GM23338 (cell line): ENCODE measurements at regions not wholly inside any gene's neighbourhood (a gene's known extent, or its start where the extent isn't known, plus 50 kb on each side); places are given as distances from the start of the nearest gene placed in this dataset.

Source experiments
- ATAC-seq: fragments of 200-7000 bp; cut with Tn5 transposase; 3 replicates; pipeline ENCODE4 v1.9.1; 2020
- DNase-seq: peaks from one replicate; pipeline ENCODE4 v3.0.0-alpha.2; 2015; ENCODE audit warnings: low spot score
- H2AFZ ChIP-seq: fragments of 200-600 bp; sonication (generic); 2 replicates; pipeline ENCODE4 v1.8.0; 2016; ENCODE audit warnings: antibody characterized with exemption, mild to moderate bottlenecking, moderate library complexity
- H3F3A ChIP-seq: fragments of 200-600 bp; sonication (generic); replicated peaks from 2 replicates; pipeline ENCODE4 v1.8.0; 2017; ENCODE audit warnings: antibody characterized with exemption, mixed run types, low read depth
- H3K27ac ChIP-seq: fragments of 200-600 bp; sonication (generic); 2 replicates; pipeline ENCODE4 v1.6.1; 2016; ENCODE audit warnings: low read depth
- H3K27me3 ChIP-seq: fragments of 200-600 bp; sonication (generic); 2 replicates; pipeline ENCODE4 v1.8.0; 2016; ENCODE audit warnings: mild to moderate bottlenecking, mixed run types, moderate library complexity; ENCODE audit not compliant: insufficient read depth
- H3K36me3 ChIP-seq: fragments of 200-600 bp; sonication (generic); 2 replicates; pipeline ENCODE4 v1.8.0; 2016; ENCODE audit warnings: mild to moderate bottlenecking; ENCODE audit not compliant: insufficient read depth
- H3K4me1 ChIP-seq: fragments of 200-600 bp; sonication (generic); 2 replicates; pipeline ENCODE4 v1.8.0; 2016; ENCODE audit warnings: mild to moderate bottlenecking, moderate library complexity; ENCODE audit not compliant: insufficient read depth
- H3K4me2 ChIP-seq: fragments of 200-600 bp; sonication (generic); 2 replicates; pipeline ENCODE4 v1.7.1; 2017; ENCODE audit warnings: mixed run types
- H3K4me3 ChIP-seq: fragments of 200-600 bp; sonication (generic); 2 replicates; pipeline ENCODE4 v1.6.1; 2016; ENCODE audit warnings: mixed run types
- H3K79me2 ChIP-seq: fragments of 200-600 bp; sonication (generic); replicated peaks from 2 replicates; pipeline ENCODE4 v1.8.0; 2017; ENCODE audit warnings: mild to moderate bottlenecking; ENCODE audit not compliant: insufficient read depth
- H3K9me2 ChIP-seq: fragments of 200-600 bp; sonication (generic); 2 replicates; pipeline ENCODE4 v1.8.0; 2017; ENCODE audit not compliant: insufficient read depth
- H4K20me1 ChIP-seq: fragments of 200-600 bp; sonication (generic); replicated peaks from 2 replicates; pipeline ENCODE4 v1.8.0; 2017; ENCODE audit warnings: mild to moderate bottlenecking; ENCODE audit not compliant: insufficient read depth
- H3K27ac Mint-ChIP-seq: 2 replicates; pipeline ENCODE4 v1.8.0; 2020; ENCODE audit warnings: inconsistent platforms, mild to moderate bottlenecking, moderate library complexity, mixed read lengths
- H3K27me3 Mint-ChIP-seq: 3 replicates; pipeline ENCODE4 v1.8.0; 2022; ENCODE audit warnings: low read depth, mild to moderate bottlenecking, moderate library complexity, mixed read lengths, inconsistent platforms; ENCODE audit not compliant: insufficient read depth, poor library complexity
- H3K36me3 Mint-ChIP-seq: 3 replicates; pipeline ENCODE4 v1.8.0; 2021; ENCODE audit warnings: low read depth, mild to moderate bottlenecking, inconsistent platforms, moderate library complexity, mixed read lengths
- H3K4me1 Mint-ChIP-seq: 3 replicates; pipeline ENCODE4 v1.8.0; 2020; ENCODE audit warnings: mild to moderate bottlenecking, inconsistent platforms, mixed read lengths
- H3K4me3 Mint-ChIP-seq: 3 replicates; pipeline ENCODE4 v1.8.0; 2021; ENCODE audit warnings: moderate library complexity, mild to moderate bottlenecking, inconsistent platforms, mixed read lengths
- H3K9me3 Mint-ChIP-seq: 3 replicates; pipeline ENCODE4 v1.8.0; 2020; ENCODE audit warnings: moderate library complexity, mild to moderate bottlenecking, inconsistent platforms, mixed read lengths
- CREB1 ChIP-seq: fragments of 250-450 bp; sonication (Bioruptor Pico); IDR thresholded peaks from 2 replicates; pipeline ENCODE4 v1.5.0; 2020; ENCODE audit warnings: low read depth, mild to moderate bottlenecking, moderate library complexity
- CTCF ChIP-seq, 2 experiments: fragments of 200-600 bp in 1 of 2; sonication (generic) in 1 of 2; conservative IDR thresholded peaks; 2 replicates each; pipeline versions ENCODE4 v1.5.1 to v1.6.1; 2016 to 2017; ENCODE audit warnings: antibody characterized with exemption in 2 of 2, low read depth in 2 of 2, mild to moderate bottlenecking in 2 of 2, moderate library complexity in 1 of 2
- ETS1 ChIP-seq: IDR thresholded peaks from 2 replicates; pipeline ENCODE4 v1.6.1; 2016; ENCODE audit warnings: antibody characterized with exemption
- EZH2 ChIP-seq: fragments of 200-600 bp; sonication (generic); IDR thresholded peaks from one replicate; pipeline ENCODE4 v1.8.0; 2017; ENCODE audit warnings: antibody characterized with exemption, mild to moderate bottlenecking, low read depth; ENCODE audit not compliant: unreplicated experiment
- ZNF114 ChIP-seq: fragments of 250-450 bp; sonication (Bioruptor Pico); IDR thresholded peaks from 2 replicates; pipeline ENCODE4 v1.5.0; 2020; ENCODE audit warnings: mild to moderate bottlenecking, moderate library complexity
- ZNF331 ChIP-seq: fragments of 250-450 bp; sonication (Bioruptor Pico); IDR thresholded peaks from 2 replicates; pipeline ENCODE4 v1.5.0; 2020; ENCODE audit warnings: low read depth, mild to moderate bottlenecking, moderate library complexity

GRCh38 chr5:8907168-8907868, 638.6 kb downstream of the SEMA5A start (continued):
- no peak for TF ChIP-seq EZH2
- TF ChIP-seq ZNF331 (CRISPR knock-in tag) = no peak

- Mint-ChIP-seq H3K27ac (no peak overlapping the region), H3K4me1 (no peaks in the 10 kb centered on the region), H3K36me3 (no peaks in the 10 kb centered on the region), H3K9me3 (no peaks in the 10 kb centered on the region), H3K27me3 (no peaks in the 10 kb centered on the region), H3K4me3 (no peak overlapping the region)
- peak; percentile 94 for ATAC-seq
- H3K27me3 ChIP-seq = no peaks in the 10 kb centered on the region
- H4K20me1 ChIP-seq = no peaks in the 10 kb centered on the region
- DNase-seq = peak; percentile 74
- no peak overlapping the region for H3K27ac ChIP-seq
- H2AFZ ChIP-seq = peak overlapping the region; percentile 74
- no peaks in the 10 kb centered on the region for H3F3A ChIP-seq
- H3K79me2 ChIP-seq = no peaks in the 10 kb centered on the region
- no peaks in the 10 kb centered on the region for H3K36me3 ChIP-seq
- H3K4me2 ChIP-seq = no peak overlapping the region
- TF ChIP-seq CREB1 (CRISPR knock-in tag) (no peak), CTCF (conservative IDR thresholded peaks at IDR 0.05; ENCODE audit: low read depth in 2 of 2) (peak; percentile 83 to 95)
- H3K4me1 ChIP-seq = no peaks in the 10 kb centered on the region
- H3K4me3 ChIP-seq = no peak overlapping the region
- H3K9me2 ChIP-seq = no peaks in the 10 kb centered on the region
Measured at GRCh38 chr5:8908055-8908683, 637.7 kb downstream of the SEMA5A start.

GRCh38 chr5:8912106-8912505, 633.8 kb downstream of the SEMA5A start:
- no peaks in the 10 kb centered on the region for H3F3A ChIP-seq
- no peak overlapping the region for H3K4me2 ChIP-seq
- Mint-ChIP-seq H3K36me3 (no peaks in the 10 kb centered on the region), H3K9me3 (no peaks in the 10 kb centered on the region), H3K4me3 (no peak overlapping the region), H3K4me1 (no peaks in the 10 kb centered on the region), H3K27ac (no peak overlapping the region), H3K27me3 (no peaks in the 10 kb centered on the region)
- DNase-seq (no peak), ATAC-seq (no peak)
- no peak overlapping the region for H3K4me3 ChIP-seq
- no peak overlapping the region for H2AFZ ChIP-seq
- no peaks in the 10 kb centered on the region for H3K9me2 ChIP-seq
- H3K4me1 ChIP-seq = no peaks in the 10 kb centered on the region
- no peaks in the 10 kb centered on the region for H4K20me1 ChIP-seq
- no peak for TF ChIP-seq ETS1
- TF ChIP-seq ZNF114 (CRISPR knock-in tag) = no peak
- H3K36me3 ChIP-seq = no peaks in the 10 kb centered on the region
- H3K27me3 ChIP-seq = no peaks in the 10 kb centered on the region
- no peak overlapping the region for H3K27ac ChIP-seq
- no peaks in the 10 kb centered on the region for H3K79me2 ChIP-seq
